GM23338 (cell line): ENCODE measurements at regions not wholly inside any gene's neighbourhood (a gene's known extent, or its start where the extent isn't known, plus 50 kb on each side); places are given as distances from the start of the nearest gene placed in this dataset.

Source experiments
- ATAC-seq: fragments of 200-7000 bp; cut with Tn5 transposase; 3 replicates; pipeline ENCODE4 v1.9.1; 2020
- DNase-seq: peaks from one replicate; pipeline ENCODE4 v3.0.0-alpha.2; 2015; ENCODE audit warnings: low spot score
- H2AFZ ChIP-seq: fragments of 200-600 bp; sonication (generic); 2 replicates; pipeline ENCODE4 v1.8.0; 2016; ENCODE audit warnings: antibody characterized with exemption, mild to moderate bottlenecking, moderate library complexity
- H3F3A ChIP-seq: fragments of 200-600 bp; sonication (generic); replicated peaks from 2 replicates; pipeline ENCODE4 v1.8.0; 2017; ENCODE audit warnings: antibody characterized with exemption, mixed run types, low read depth
- H3K27ac ChIP-seq: fragments of 200-600 bp; sonication (generic); 2 replicates; pipeline ENCODE4 v1.6.1; 2016; ENCODE audit warnings: low read depth
- H3K27me3 ChIP-seq: fragments of 200-600 bp; sonication (generic); 2 replicates; pipeline ENCODE4 v1.8.0; 2016; ENCODE audit warnings: mild to moderate bottlenecking, mixed run types, moderate library complexity; ENCODE audit not compliant: insufficient read depth
- H3K36me3 ChIP-seq: fragments of 200-600 bp; sonication (generic); 2 replicates; pipeline ENCODE4 v1.8.0; 2016; ENCODE audit warnings: mild to moderate bottlenecking; ENCODE audit not compliant: insufficient read depth
- H3K4me1 ChIP-seq: fragments of 200-600 bp; sonication (generic); 2 replicates; pipeline ENCODE4 v1.8.0; 2016; ENCODE audit warnings: mild to moderate bottlenecking, moderate library complexity; ENCODE audit not compliant: insufficient read depth
- H3K4me2 ChIP-seq: fragments of 200-600 bp; sonication (generic); 2 replicates; pipeline ENCODE4 v1.7.1; 2017; ENCODE audit warnings: mixed run types
- H3K4me3 ChIP-seq: fragments of 200-600 bp; sonication (generic); 2 replicates; pipeline ENCODE4 v1.6.1; 2016; ENCODE audit warnings: mixed run types
- H3K79me2 ChIP-seq: fragments of 200-600 bp; sonication (generic); replicated peaks from 2 replicates; pipeline ENCODE4 v1.8.0; 2017; ENCODE audit warnings: mild to moderate bottlenecking; ENCODE audit not compliant: insufficient read depth
- H3K9me2 ChIP-seq: fragments of 200-600 bp; sonication (generic); 2 replicates; pipeline ENCODE4 v1.8.0; 2017; ENCODE audit not compliant: insufficient read depth
- H4K20me1 ChIP-seq: fragments of 200-600 bp; sonication (generic); replicated peaks from 2 replicates; pipeline ENCODE4 v1.8.0; 2017; ENCODE audit warnings: mild to moderate bottlenecking; ENCODE audit not compliant: insufficient read depth
- H3K27ac Mint-ChIP-seq: 2 replicates; pipeline ENCODE4 v1.8.0; 2020; ENCODE audit warnings: inconsistent platforms, mild to moderate bottlenecking, moderate library complexity, mixed read lengths
- H3K27me3 Mint-ChIP-seq: 3 replicates; pipeline ENCODE4 v1.8.0; 2022; ENCODE audit warnings: low read depth, mild to moderate bottlenecking, moderate library complexity, mixed read lengths, inconsistent platforms; ENCODE audit not compliant: insufficient read depth, poor library complexity
- H3K36me3 Mint-ChIP-seq: 3 replicates; pipeline ENCODE4 v1.8.0; 2021; ENCODE audit warnings: low read depth, mild to moderate bottlenecking, inconsistent platforms, moderate library complexity, mixed read lengths
- H3K4me1 Mint-ChIP-seq: 3 replicates; pipeline ENCODE4 v1.8.0; 2020; ENCODE audit warnings: mild to moderate bottlenecking, inconsistent platforms, mixed read lengths
- H3K4me3 Mint-ChIP-seq: 3 replicates; pipeline ENCODE4 v1.8.0; 2021; ENCODE audit warnings: moderate library complexity, mild to moderate bottlenecking, inconsistent platforms, mixed read lengths
- H3K9me3 Mint-ChIP-seq: 3 replicates; pipeline ENCODE4 v1.8.0; 2020; ENCODE audit warnings: moderate library complexity, mild to moderate bottlenecking, inconsistent platforms, mixed read lengths
- CREB1 ChIP-seq: fragments of 250-450 bp; sonication (Bioruptor Pico); IDR thresholded peaks from 2 replicates; pipeline ENCODE4 v1.5.0; 2020; ENCODE audit warnings: low read depth, mild to moderate bottlenecking, moderate library complexity
- CTCF ChIP-seq, 2 experiments: fragments of 200-600 bp in 1 of 2; sonication (generic) in 1 of 2; conservative IDR thresholded peaks; 2 replicates each; pipeline versions ENCODE4 v1.5.1 to v1.6.1; 2016 to 2017; ENCODE audit warnings: antibody characterized with exemption in 2 of 2, low read depth in 2 of 2, mild to moderate bottlenecking in 2 of 2, moderate library complexity in 1 of 2
- ETS1 ChIP-seq: IDR thresholded peaks from 2 replicates; pipeline ENCODE4 v1.6.1; 2016; ENCODE audit warnings: antibody characterized with exemption
- EZH2 ChIP-seq: fragments of 200-600 bp; sonication (generic); IDR thresholded peaks from one replicate; pipeline ENCODE4 v1.8.0; 2017; ENCODE audit warnings: antibody characterized with exemption, mild to moderate bottlenecking, low read depth; ENCODE audit not compliant: unreplicated experiment
- EZH2phosphoT487 ChIP-seq: fragments of 200-600 bp; sonication (generic); IDR thresholded peaks from one replicate; pipeline ENCODE4 v1.8.1; 2018; ENCODE audit warnings: antibody characterized with exemption; ENCODE audit not compliant: unreplicated experiment
- JUNB ChIP-seq: IDR thresholded peaks from one replicate; pipeline ENCODE4 v1.6.1; 2016; ENCODE audit warnings: antibody characterized with exemption; ENCODE audit not compliant: unreplicated experiment
- NANOG ChIP-seq: IDR thresholded peaks from 2 replicates; pipeline ENCODE4 v1.6.1; 2016; ENCODE audit warnings: antibody characterized with exemption, borderline replicate concordance
- POLR2AphosphoS5 ChIP-seq: IDR thresholded peaks from 2 replicates; pipeline ENCODE4 v1.6.1; 2016; ENCODE audit warnings: antibody characterized with exemption, low read depth
- REST ChIP-seq: IDR thresholded peaks from one replicate; pipeline ENCODE4 v1.6.1; 2018; ENCODE audit warnings: antibody characterized with exemption; ENCODE audit not compliant: unreplicated experiment
- STAT1 ChIP-seq: IDR thresholded peaks from one replicate; pipeline ENCODE4 v1.6.1; 2016; ENCODE audit warnings: antibody characterized with exemption; ENCODE audit not compliant: unreplicated experiment
- ZNF114 ChIP-seq: fragments of 250-450 bp; sonication (Bioruptor Pico); IDR thresholded peaks from 2 replicates; pipeline ENCODE4 v1.5.0; 2020; ENCODE audit warnings: mild to moderate bottlenecking, moderate library complexity
- ZNF331 ChIP-seq: fragments of 250-450 bp; sonication (Bioruptor Pico); IDR thresholded peaks from 2 replicates; pipeline ENCODE4 v1.5.0; 2020; ENCODE audit warnings: low read depth, mild to moderate bottlenecking, moderate library complexity
- ZNF462 ChIP-seq: fragments of 250-450 bp; sonication (Bioruptor Pico); IDR thresholded peaks from 2 replicates; pipeline ENCODE4 v1.5.0; 2020; ENCODE audit warnings: mild to moderate bottlenecking, moderate library complexity

GRCh38 chr1:239155466-239156091, 230.8 kb upstream of the CHRM3 start:
- peaks cover 19% of the 10 kb centered on the region for H3K9me2 ChIP-seq
- H3K27ac ChIP-seq: no peak overlapping the region
- Mint-ChIP-seq H3K4me1 (peaks cover 3% of the 10 kb centered on the region; the same call in 2 of the 3 replicates), H3K36me3 (peaks cover 2% of the 10 kb centered on the region; the same call in 1 of the 3 replicates), H3K27ac (no peak overlapping the region), H3K4me3 (no peak overlapping the region), H3K27me3 (no peaks in the 10 kb centered on the region), H3K9me3 (no peaks in the 10 kb centered on the region; the same call in 2 of the 3 replicates)
- H3K27me3 ChIP-seq: no peaks in the 10 kb centered on the region
- no peak overlapping the region for H3K4me2 ChIP-seq
- ATAC-seq (no peak), DNase-seq (no peak)
- H4K20me1 ChIP-seq: no peaks in the 10 kb centered on the region
- H2AFZ ChIP-seq: no peak overlapping the region
- no peaks in the 10 kb centered on the region for H3K4me1 ChIP-seq
- no peak overlapping the region for H3K4me3 ChIP-seq
- no peaks in the 10 kb centered on the region for H3F3A ChIP-seq
- no peaks in the 10 kb centered on the region for H3K79me2 ChIP-seq
- H3K36me3 ChIP-seq: no peaks in the 10 kb centered on the region
- TF ChIP-seq ZNF331: no peak
- TF ChIP-seq ETS1: no peak
- no peak for TF ChIP-seq ZNF462
- no peak for TF ChIP-seq JUNB
- no peak for TF ChIP-seq STAT1
- no peak for TF ChIP-seq CTCF (conservative IDR thresholded peaks at IDR 0.05; ENCODE audit: low read depth in 2 of 2)
- no peak for TF ChIP-seq CREB1 (CRISPR knock-in tag)
- no peak for TF ChIP-seq POLR2AphosphoS5
- TF ChIP-seq ZNF114: no peak
- TF ChIP-seq NANOG: no peak
- no peak for TF ChIP-seq EZH2phosphoT487
- no peak for TF ChIP-seq EZH2
- no peak for TF ChIP-seq REST
